MV-4-11 (cell line): ENCODE measurements at regions not wholly inside any gene's neighbourhood (a gene's known extent, or its start where the extent isn't known, plus 50 kb on each side); places are given as distances from the start of the nearest gene placed in this dataset.
"Not testable (repeated sequence)": the region's sequence is repeated elsewhere in the genome, so short reads cannot be mapped to it uniquely, and the experiment has no call there.

Source experiments
- DNase-seq: peaks from one replicate; lab custom pipeline; 2025; lab: John Stamatoyannopoulos, UW

DNA sequence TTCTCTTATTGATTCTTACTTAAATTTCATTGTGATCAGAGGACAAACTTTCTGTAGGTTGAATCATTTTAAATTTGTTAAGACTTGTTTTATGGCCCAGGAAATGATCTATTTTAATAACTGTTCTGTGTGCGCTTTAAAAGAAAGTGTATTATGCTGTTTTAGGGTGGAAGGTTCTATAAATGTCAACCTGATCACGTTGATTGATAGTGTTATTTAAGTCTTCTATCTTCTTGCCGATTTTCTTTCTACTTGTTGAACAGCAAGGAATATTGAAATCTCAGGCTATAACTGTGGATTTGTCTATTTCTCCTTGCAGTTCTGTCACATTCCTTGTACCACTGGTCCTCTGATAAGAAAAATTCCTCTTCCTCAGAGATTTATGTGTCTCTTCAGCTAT, 112.7 kb downstream of the TANC2 start:
- DNase-seq: no peak

GRCh38 chr17:63082273-63082861, 116.3 kb downstream of the TANC2 start:
- DNase-seq: peak; percentile 52

- DNase-seq: no peak
Measured at GRCh38 chr17:63082952-63083351, 116.9 kb downstream of the TANC2 start.

- no peak for DNase-seq
Measured at GRCh38 chr17:63086483-63087185, 120.6 kb downstream of the TANC2 start.

DNA sequence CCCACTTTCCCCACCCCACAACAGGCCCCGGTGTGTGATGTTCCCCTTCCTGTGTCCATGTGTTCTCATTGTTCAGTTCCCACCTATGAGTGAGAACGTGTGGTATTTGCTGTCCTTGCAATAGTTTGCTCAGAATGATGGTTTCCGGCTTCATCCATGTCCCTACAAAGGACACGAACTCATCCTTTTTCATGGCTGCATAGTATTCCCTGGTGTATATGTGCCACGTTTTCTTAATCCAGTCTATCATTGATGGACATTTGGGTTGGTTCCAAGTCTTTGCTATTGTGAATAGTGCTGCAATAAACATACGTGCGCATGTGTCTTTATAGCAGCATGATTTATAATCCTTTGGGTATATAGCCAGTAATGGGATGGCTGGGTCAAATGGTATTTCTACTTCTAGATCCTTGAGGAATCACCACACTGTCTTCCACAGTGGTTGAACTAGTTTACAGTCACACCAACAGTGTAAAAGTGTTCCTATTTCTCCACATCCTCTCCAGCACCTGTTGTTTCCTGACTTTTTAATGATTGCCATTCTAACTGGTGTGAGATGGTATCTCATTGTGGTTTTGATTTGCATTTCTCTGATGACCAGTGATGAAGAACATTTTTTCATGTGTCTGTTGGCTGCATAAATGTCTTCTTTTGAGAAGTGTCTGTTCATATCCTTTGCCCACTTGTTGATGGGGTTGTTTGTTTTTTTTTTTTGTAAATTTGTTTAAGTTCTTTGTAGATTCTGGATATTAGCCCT, 124.5 kb downstream of the TANC2 start:
- DNase-seq: not testable (repeated sequence)

DNA sequence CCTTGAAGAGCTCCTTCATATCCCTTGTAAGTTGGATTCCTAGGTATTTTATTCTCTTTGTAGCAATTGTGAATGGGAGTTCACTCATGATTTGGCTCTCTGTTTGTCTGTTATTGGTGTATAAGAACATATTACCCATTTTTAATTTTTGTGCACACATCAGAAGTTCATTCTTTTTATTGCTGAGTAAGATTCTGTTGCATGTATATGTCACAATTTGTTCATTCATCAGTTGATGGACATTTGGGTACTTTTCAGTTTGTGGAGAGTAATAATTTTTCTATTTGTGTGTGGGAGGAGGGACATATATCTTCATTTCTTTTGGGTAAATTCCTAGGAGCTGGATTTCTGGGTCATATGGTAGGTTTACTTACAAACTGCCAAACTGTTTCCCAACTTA, 125.9 kb downstream of the TANC2 start:
- DNase-seq: not testable (repeated sequence)

- no peak for DNase-seq
Measured at GRCh38 chr17:63094631-63095030, 128.6 kb downstream of the TANC2 start.

DNA sequence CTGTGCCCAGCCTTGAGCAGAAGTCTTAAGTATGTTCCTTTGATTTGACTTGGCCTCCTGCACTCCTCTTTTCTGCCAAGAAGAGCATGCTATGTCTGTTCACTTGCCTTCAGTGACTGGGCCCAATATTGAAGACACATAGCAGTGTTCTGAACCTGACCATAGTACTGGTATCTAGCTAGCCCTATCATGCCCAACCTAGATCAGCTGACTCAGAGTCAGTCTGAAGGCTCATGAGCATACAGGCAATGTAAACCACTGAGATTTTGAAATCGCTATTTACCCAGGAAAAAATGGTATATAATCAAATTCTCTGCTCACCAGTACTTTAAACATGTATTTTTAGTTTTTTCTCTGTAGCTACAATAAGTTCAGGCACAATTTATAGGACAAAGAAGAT, 129.4 kb downstream of the TANC2 start:
- no peak for DNase-seq

GRCh38 chr17:63095879-63096278, 129.8 kb downstream of the TANC2 start:
- DNase-seq: no peak

DNA sequence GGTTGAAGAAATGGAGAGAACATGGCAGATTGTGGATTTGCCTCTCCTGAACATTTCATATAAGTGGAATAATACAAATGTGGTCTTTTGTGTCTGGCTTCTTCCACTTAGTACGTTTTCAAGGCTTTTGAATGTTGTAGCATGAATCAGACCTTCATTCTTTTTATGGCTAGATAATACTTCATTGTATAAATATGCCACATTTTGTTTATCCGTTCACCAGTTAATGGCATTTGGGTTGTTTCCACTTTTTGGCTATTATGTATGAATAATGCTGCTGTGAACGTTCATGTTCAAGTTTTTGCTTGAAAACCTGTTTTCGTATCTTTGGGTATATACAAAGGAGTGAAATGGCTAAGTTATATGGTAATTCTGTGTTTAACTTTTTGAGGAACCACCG, 130.4 kb downstream of the TANC2 start:
- no peak for DNase-seq

GRCh38 chr17:63099425-63099824, 133.4 kb downstream of the TANC2 start:
- DNase-seq: no peak

DNA sequence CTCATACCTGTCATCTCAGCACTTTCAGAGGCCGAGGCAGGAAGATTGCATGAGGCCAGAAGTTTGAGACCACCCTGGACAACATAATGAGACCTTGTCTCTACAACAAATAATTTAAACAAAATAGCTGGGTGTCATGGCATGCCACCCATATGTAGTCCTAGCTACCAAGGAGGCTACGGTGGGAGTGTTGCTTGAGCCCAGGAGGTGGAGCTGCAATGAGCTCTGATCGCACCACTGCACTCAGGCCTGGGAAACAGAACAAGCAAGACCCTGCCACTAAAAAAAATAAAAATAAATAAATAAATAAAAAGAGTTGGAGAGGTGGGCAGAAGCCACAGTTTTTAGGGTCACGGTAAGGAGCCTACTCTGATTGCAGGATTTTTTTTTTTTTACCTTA, 136.0 kb downstream of the TANC2 start:
- DNase-seq: no peak

GRCh38 chr17:63106050-63106449, 140.0 kb downstream of the TANC2 start:
- DNase-seq: no peak

GRCh38 chr17:63109661-63110060, 143.6 kb downstream of the TANC2 start:
- DNase-seq: no peak

DNA sequence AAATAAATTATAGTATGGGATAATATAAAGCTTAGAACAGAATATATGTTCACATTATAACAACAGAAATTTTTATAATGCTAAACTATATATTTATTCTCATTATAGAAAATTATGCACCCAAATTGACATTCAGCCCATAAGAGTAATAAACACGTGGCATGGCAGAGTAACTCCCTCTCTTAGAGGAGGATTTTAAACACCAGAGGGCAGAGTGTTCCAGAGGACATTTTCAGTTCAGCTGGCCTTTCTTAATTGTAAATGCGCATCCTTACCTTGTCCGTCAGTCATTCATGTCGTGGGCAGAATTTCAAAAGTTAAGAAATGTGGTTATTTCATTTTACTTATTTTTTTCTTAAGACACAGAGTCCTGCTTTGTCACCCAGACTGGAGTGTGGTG, 147.1 kb downstream of the TANC2 start:
- peak; percentile 27 for DNase-seq

GRCh38 chr17:63116228-63116627, 150.2 kb downstream of the TANC2 start:
- DNase-seq: no peak

DNA sequence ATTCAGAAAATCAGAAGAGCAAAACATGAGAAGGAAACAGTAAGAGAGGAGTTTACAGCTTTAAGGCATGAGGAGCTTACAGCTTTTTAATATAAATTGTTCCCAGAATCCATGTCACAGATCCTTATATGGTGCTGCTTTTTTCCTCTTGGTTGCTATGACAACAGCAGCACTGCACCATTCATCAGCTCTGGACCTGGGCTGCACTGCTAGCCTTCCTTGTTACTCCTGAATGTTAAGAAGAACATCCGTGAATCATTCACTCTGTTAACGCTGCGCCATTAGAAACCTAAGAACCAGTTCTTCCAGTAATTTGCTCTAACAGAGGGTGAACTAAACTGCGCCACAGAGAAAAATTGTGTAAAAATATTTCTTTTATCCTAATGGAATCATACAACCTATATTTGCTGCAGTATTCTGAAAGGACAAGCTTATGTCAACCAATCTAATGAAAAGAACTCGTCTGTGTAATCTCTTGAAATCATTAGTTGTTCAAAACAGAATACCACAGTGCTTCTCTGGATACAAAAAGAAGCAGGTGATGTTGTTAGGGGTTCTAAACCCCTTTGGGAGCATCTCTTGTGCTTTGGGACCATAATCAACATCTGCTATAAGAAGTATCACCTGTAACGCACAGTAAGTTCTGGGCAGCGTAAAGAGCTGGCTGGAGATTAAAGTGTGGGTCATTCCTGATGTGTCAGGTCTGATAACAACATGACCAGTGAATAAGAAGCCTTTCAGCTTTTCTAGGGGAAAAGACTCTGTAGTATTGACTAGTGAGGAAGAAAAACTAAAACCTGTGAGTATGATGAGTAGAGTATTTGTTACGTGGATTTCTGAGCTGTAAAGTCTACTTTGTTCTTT, 151.2 kb downstream of the TANC2 start:
- no peak for DNase-seq

DNA sequence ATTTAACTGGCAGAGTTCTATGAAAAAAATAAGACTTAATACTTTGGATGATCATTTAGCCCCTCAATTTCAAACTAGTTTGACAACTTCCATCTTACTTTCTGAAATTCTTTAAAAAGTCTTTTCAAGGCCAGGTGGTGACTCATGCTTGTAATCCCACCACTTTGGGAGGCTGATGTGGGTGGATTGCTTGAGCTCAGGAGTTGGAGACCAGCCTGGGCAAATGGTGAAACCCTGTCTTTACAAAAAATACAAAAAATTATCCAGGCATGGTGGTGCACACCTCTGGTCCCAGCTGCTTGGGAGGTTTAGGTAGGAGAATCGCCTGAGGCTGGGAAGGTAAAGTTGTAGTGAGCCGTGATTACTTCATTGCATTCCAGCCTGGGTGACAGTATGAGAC, 154.4 kb downstream of the TANC2 start:
- no peak for DNase-seq

DNA sequence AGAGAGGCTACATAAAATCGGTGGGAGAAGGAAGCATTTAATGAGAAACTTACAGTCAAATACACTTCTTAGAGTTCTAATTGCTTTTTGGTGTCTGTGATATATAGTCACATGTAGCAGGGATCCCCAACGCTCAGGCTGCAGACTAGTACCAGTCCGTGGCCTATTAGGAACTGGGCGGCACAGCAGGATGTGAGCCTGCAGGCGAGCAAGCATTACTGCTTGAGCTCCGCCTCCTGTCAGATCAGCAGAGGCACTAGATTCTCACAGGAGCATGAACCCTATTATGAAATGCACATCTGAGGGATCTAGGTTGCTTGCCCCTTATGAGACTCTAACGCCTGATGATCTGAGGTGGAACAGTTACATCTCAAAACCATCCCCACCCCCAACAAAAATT, 158.5 kb downstream of the TANC2 start:
- no peak for DNase-seq

DNA sequence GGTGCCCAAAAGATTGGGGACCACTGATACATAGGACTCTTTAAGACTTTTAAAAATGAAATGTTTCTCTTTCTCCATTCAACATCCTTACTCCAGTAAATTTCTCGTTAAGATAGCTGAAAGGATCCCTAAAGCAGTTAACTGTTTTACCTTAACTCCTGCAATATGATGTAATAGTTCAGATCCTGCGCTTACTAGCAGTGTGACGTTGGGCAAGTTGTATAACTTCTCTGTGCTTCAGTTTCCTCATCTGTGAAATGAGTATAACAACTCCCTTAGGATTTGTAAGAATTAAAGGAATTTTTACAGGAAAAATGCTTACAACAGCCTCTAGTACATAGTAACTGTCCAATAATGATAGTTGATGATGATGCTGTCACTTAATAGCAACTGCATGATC, 158.9 kb downstream of the TANC2 start:
- DNase-seq: no peak

GRCh38 chr17:63125987-63126386, 160.0 kb downstream of the TANC2 start:
- DNase-seq: no peak

GRCh38 chr17:63126607-63127006, 160.6 kb downstream of the TANC2 start:
- no peak for DNase-seq
